H1 (cell line): ENCODE measurements at regions not wholly inside any gene's neighbourhood (a gene's known extent, or its start where the extent isn't known, plus 50 kb on each side); places are given as distances from the start of the nearest gene placed in this dataset.

Experiments used
- CTCF ChIA-PET: fragments of 300-600 bp; sonication (Branson Sonifier 250); formaldehyde crosslinking; loops from one replicate; lab custom pipeline; 2021; ENCODE audit not compliant: partially characterized antibody; lab: Charles Lee
- POLR2A ChIA-PET: fragments of 300-600 bp; sonication (Branson Sonifier 250); formaldehyde crosslinking; loops from one replicate; lab custom pipeline; 2021; ENCODE audit warnings: inconsistent platforms; ENCODE audit not compliant: partially characterized antibody; lab: Charles Lee
- DNase-seq, 2 experiments: peaks; one replicate each; pipeline versions ENCODE4 v3.0.0 to v3.0.0-alpha.2; 2010 to 2022; ENCODE audit warnings: low spot score in 2 of 2, low read depth in 1 of 2, mixed read lengths in 1 of 2
- FAIRE-seq: peaks from 2 replicates; lab custom pipeline; 2011; peaks lifted over from hg19 to GRCh38; lab: Jason Lieb, UNC
- H2AFZ ChIP-seq: 2 replicates; pipeline ENCODE4 v1.8.1; 2012; ENCODE audit warnings: low read length, inconsistent platforms
- H2AK5ac ChIP-seq: 2 replicates; pipeline ENCODE4 v1.6.1; 2013; ENCODE audit warnings: low read depth, low read length
- H2BK120ac ChIP-seq: replicated peaks from 2 replicates; pipeline ENCODE3; 2013; ENCODE audit warnings: low read depth, low read length, inconsistent platforms
- H2BK12ac ChIP-seq: 2 replicates; pipeline ENCODE4 v1.6.1; 2013; ENCODE audit warnings: low read depth, low read length
- H2BK15ac ChIP-seq: 2 replicates; pipeline ENCODE4 v1.6.1; 2013; ENCODE audit warnings: low read length
- H2BK20ac ChIP-seq: 2 replicates; pipeline ENCODE4 v1.6.1; 2013; ENCODE audit warnings: low read length
- H2BK5ac ChIP-seq: 2 replicates; pipeline ENCODE4 v1.6.1; 2013; ENCODE audit warnings: low read depth, low read length
- H3K14ac ChIP-seq: 2 replicates; pipeline ENCODE4 v1.6.1; 2013; ENCODE audit warnings: inconsistent platforms; ENCODE audit not compliant: insufficient read length
- H3K18ac ChIP-seq: 2 replicates; pipeline ENCODE4 v1.6.1; 2013; ENCODE audit warnings: low read length; ENCODE audit errors: extremely low read depth
- H3K23ac ChIP-seq: 2 replicates; pipeline ENCODE4 v1.6.1; 2013; ENCODE audit warnings: inconsistent platforms; ENCODE audit not compliant: insufficient read length
- H3K23me2 ChIP-seq: 2 replicates; pipeline ENCODE4 v1.6.1; 2013; ENCODE audit warnings: low read depth, low read length
- H3K27ac ChIP-seq: 2 replicates; pipeline ENCODE4 v1.6.1; 2011; ENCODE audit warnings: low read depth, low read length, inconsistent platforms
- H3K27me3 ChIP-seq, 4 experiments: replicated peaks in 1 of 4; 1 replicate in 1 of 4; 2 replicates in 3 of 4; pipeline versions ENCODE4 v1.6.1 to v1.8.1; 2011 to 2013; ENCODE audit warnings: low read length in 3 of 4, mild to moderate bottlenecking in 3 of 4, inconsistent platforms in 2 of 4, mixed read lengths in 2 of 4, moderate library complexity in 1 of 4; ENCODE audit not compliant: control insufficient read depth in 3 of 4, insufficient read depth in 3 of 4; ENCODE audit errors: extremely low read depth in 1 of 4
- H3K36me3 ChIP-seq, 4 experiments: 2 replicates each; pipeline versions ENCODE4 v1.6.1 to v1.8.1; 2011 to 2013; ENCODE audit warnings: mild to moderate bottlenecking in 4 of 4, low read length in 3 of 4, moderate library complexity in 2 of 4, control low read depth in 1 of 4, inconsistent platforms in 1 of 4; ENCODE audit not compliant: insufficient read depth in 4 of 4, control insufficient read depth in 2 of 4
- H3K4ac ChIP-seq: replicated peaks from 2 replicates; pipeline ENCODE3; 2013; ENCODE audit warnings: low read length, low read depth, mixed read lengths, inconsistent platforms; ENCODE audit not compliant: insufficient read length
- H3K4me1 ChIP-seq, 4 experiments: replicated peaks in 1 of 4; 1 replicate in 1 of 4; 2 replicates in 3 of 4; pipeline versions ENCODE4 v1.6.1 to v1.8.1; 2011 to 2013; ENCODE audit warnings: low read length in 3 of 4, inconsistent platforms in 2 of 4, mixed read lengths in 1 of 4; ENCODE audit not compliant: insufficient read depth in 4 of 4, control insufficient read depth in 3 of 4
- H3K4me2 ChIP-seq, 2 experiments: 2 replicates each; pipeline versions ENCODE4 v1.6.1 to v1.8.1; 2011 to 2013; ENCODE audit warnings: low read depth in 2 of 2, low read length in 2 of 2, control low read depth in 1 of 2, inconsistent platforms in 1 of 2, mild to moderate bottlenecking in 1 of 2; ENCODE audit not compliant: insufficient read depth in 1 of 2
- H3K4me3 ChIP-seq, 4 experiments: fragments of 200-600, 300-600 bp in 1 of 4; sonication (generic), shearing (Covaris generic), sonication (Bioruptor Twin) in 1 of 4; 2 replicates each; pipeline versions ENCODE4 v1.5.1 to v1.8.1; 2011 to 2016; ENCODE audit warnings: low read length in 4 of 4, low read depth in 3 of 4, control low read depth in 2 of 4, inconsistent platforms in 2 of 4, mild to moderate bottlenecking in 2 of 4, mixed read lengths in 1 of 4, moderate library complexity in 1 of 4; ENCODE audit not compliant: insufficient read depth in 2 of 4; ENCODE audit errors: extremely low read depth in 1 of 4
- H3K56ac ChIP-seq: replicated peaks from 2 replicates; pipeline ENCODE3; 2013; ENCODE audit warnings: low read depth, mild to moderate bottlenecking, mixed read lengths, low read length, inconsistent platforms; ENCODE audit not compliant: insufficient read length
- H3K79me1 ChIP-seq: 2 replicates; pipeline ENCODE4 v1.6.1; 2013; ENCODE audit warnings: low read depth, low read length, control low read depth
- H3K79me2 ChIP-seq, 2 experiments: 2 replicates each; pipeline versions ENCODE4 v1.6.1 to v1.8.1; 2012 to 2013; ENCODE audit warnings: low read length in 2 of 2, mild to moderate bottlenecking in 2 of 2, inconsistent platforms in 1 of 2; ENCODE audit not compliant: insufficient read depth in 2 of 2, control insufficient read depth in 1 of 2
- H3K9ac ChIP-seq, 4 experiments: replicated peaks in 1 of 4; 1 replicate in 1 of 4; 2 replicates in 3 of 4; pipeline versions ENCODE4 v1.6.1 to v1.8.1; 2011 to 2013; ENCODE audit warnings: low read depth in 3 of 4, low read length in 3 of 4, control low read depth in 2 of 4, mild to moderate bottlenecking in 2 of 4, moderate library complexity in 2 of 4, inconsistent platforms in 1 of 4; ENCODE audit errors: extremely low read depth in 1 of 4
- H3K9me3 ChIP-seq, 2 experiments: 2 replicates each; pipeline versions ENCODE4 v1.6.1 to v1.8.1; 2012 to 2013; ENCODE audit warnings: mild to moderate bottlenecking in 2 of 2, moderate library complexity in 2 of 2, control low read depth in 1 of 2, inconsistent platforms in 1 of 2, low read depth in 1 of 2, low read length in 1 of 2, mixed read lengths in 1 of 2; ENCODE audit not compliant: insufficient read depth in 2 of 2
- H4K20me1 ChIP-seq, 2 experiments: replicated peaks in 1 of 2; 2 replicates each; pipeline versions ENCODE3 to v1.8.1; 2011 to 2013; ENCODE audit warnings: inconsistent platforms in 2 of 2, low read length in 2 of 2, mild to moderate bottlenecking in 1 of 2; ENCODE audit not compliant: insufficient read depth in 2 of 2, control insufficient read depth in 1 of 2
- H4K5ac ChIP-seq: 2 replicates; pipeline ENCODE4 v1.6.1; 2013; ENCODE audit warnings: low read length, low read depth, mixed read lengths, inconsistent platforms; ENCODE audit not compliant: insufficient read length
- H4K8ac ChIP-seq: 2 replicates; pipeline ENCODE4 v1.8.0; 2013; ENCODE audit warnings: mild to moderate bottlenecking, moderate library complexity, low read length, inconsistent platforms; ENCODE audit not compliant: insufficient read depth; ENCODE audit errors: extremely low read depth
- H4K91ac ChIP-seq: replicated peaks from 2 replicates; pipeline ENCODE3; 2013; ENCODE audit warnings: low read length, mixed read lengths, inconsistent platforms; ENCODE audit not compliant: insufficient read length
- ATF2 ChIP-seq: IDR thresholded peaks from 2 replicates; pipeline ENCODE4 v1.6.1; 2012; ENCODE audit warnings: low read length, inconsistent platforms
- BRCA1 ChIP-seq: IDR thresholded peaks from 2 replicates; pipeline ENCODE4 v1.6.1; 2012; ENCODE audit warnings: low read depth, low read length, improper control_type of control experiment
- CHD2 ChIP-seq: IDR thresholded peaks from 2 replicates; pipeline ENCODE4 v1.6.1; 2012; ENCODE audit warnings: low read length, improper control_type of control experiment
- EGR1 ChIP-seq: IDR thresholded peaks from 2 replicates; pipeline ENCODE4 v1.6.1; 2011; ENCODE audit warnings: low read depth, low read length, borderline replicate concordance
- PHF8 ChIP-seq: fragments of 200-600 bp; sonication (generic); conservative IDR thresholded peaks from 2 replicates; pipeline ENCODE4 v1.7.1; 2012; ENCODE audit warnings: low read depth, mild to moderate bottlenecking, inconsistent platforms, low read length, moderate library complexity
- TAF7 ChIP-seq: optimal IDR thresholded peaks from 2 replicates; pipeline ENCODE3; 2011; ENCODE audit warnings: low read depth, mild to moderate bottlenecking, inconsistent platforms, low read length, moderate library complexity, borderline replicate concordance
- YY1 ChIP-seq: IDR thresholded peaks from 2 replicates; pipeline ENCODE4 v1.6.1; 2011; ENCODE audit warnings: low read depth, mild to moderate bottlenecking, low read length
- WGBS, 2 experiments: shearing (Covaris generic) in 1 of 2; methylation state at CpG; one replicate each; pipeline versions ENCODE4 v1.1.6 to v1.1.7; 2013 to 2015; ENCODE audit warnings: low lambda C conversion rate in 2 of 2, mixed read lengths in 2 of 2, inconsistent platforms in 1 of 2, low coverage in 1 of 2, missing lambda C conversion rate in 1 of 2; ENCODE audit not compliant: insufficient replicate concordance in 2 of 2, insufficient coverage in 1 of 2, insufficient read length in 1 of 2; ENCODE audit errors: extremely low coverage in 1 of 2, missing lambda C conversion rate in 1 of 2; 5-methylcytosine and 5-hydroxymethylcytosine counted together
- TF ChIP-seq, protein P1 (sequence below): IDR thresholded peaks from 2 replicates; pipeline ENCODE4 v1.6.1; 2012; ENCODE audit warnings: inconsistent platforms

DNA sequence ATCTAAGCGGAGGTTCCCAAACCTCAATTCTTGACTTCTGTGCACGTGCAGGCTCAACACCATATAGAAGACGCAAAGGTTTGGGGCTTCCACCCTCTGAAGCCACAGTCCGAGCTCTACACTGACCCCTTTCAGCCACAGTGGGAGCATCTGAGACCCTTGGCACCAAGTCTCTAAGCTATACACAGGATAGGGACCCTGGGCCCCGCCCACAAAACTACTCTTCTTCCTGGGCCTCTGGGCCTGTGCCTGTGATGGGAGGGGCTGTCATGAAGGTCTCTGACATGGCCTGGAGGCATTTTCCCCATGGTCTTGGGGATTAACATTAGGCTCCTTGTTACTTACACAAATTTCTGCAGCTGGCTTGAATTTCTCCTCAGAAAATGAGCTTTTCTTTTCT lies 1374.1 kb upstream of the NXPH2 start (continued):
- TF ChIP-seq CHD2: no peak

- H3K79me1 ChIP-seq: no peaks in the 10 kb centered on the region
- no peak for DNase-seq
- no peak overlapping the region for H4K5ac ChIP-seq
- no peaks in the 10 kb centered on the region for H4K20me1 ChIP-seq
- H3K23ac ChIP-seq: no peak overlapping the region
- H3K27me3 ChIP-seq: no peaks in the 10 kb centered on the region
- H3K23me2 ChIP-seq: no peaks in the 10 kb centered on the region
- POLR2A ChIA-PET: no interaction called here
- no peak overlapping the region for H3K14ac ChIP-seq
- H3K79me2 ChIP-seq: no peaks in the 10 kb centered on the region
- H3K56ac ChIP-seq: no peak overlapping the region
- CTCF ChIA-PET: interaction anchor here (0.8 kb wide), 1 partner anchor 10 kb away, joined by 3 read pairs; no protein-coding TSS in a partner anchor
- no peak overlapping the region for H3K18ac ChIP-seq
- WGBS, 2 experiments: 92% methylated on average over 2 of the region's 2 CpGs; no CpG with 5 or more reads in 1 of the 2 experiments
- no peak overlapping the region for H4K8ac ChIP-seq
- no peak overlapping the region for H2AK5ac ChIP-seq
- H3K9me3 ChIP-seq: no peaks in the 10 kb centered on the region
- H3K4me3 ChIP-seq: no peak overlapping the region
- no peak overlapping the region for H2BK120ac ChIP-seq
- H3K4ac ChIP-seq: no peak overlapping the region
- H2AFZ ChIP-seq: no peak overlapping the region
- H2BK5ac ChIP-seq: no peak overlapping the region
- H4K91ac ChIP-seq: no peak overlapping the region
- no peak overlapping the region for H2BK12ac ChIP-seq
- H3K4me2 ChIP-seq: no peak overlapping the region
- H3K9ac ChIP-seq: no peak overlapping the region
- no peaks in the 10 kb centered on the region for H3K4me1 ChIP-seq
- FAIRE-seq: no peak
- H2BK20ac ChIP-seq: no peak overlapping the region
- H3K27ac ChIP-seq: no peak overlapping the region
- H2BK15ac ChIP-seq: no peak overlapping the region
- H3K36me3 ChIP-seq: no peaks in the 10 kb centered on the region; a peak in 1 of 8 replicates
- TF ChIP-seq YY1: no peak
- TF ChIP-seq TAF7: no peak
- TF ChIP-seq ATF2: no peak
- TF ChIP-seq, protein P1, sequence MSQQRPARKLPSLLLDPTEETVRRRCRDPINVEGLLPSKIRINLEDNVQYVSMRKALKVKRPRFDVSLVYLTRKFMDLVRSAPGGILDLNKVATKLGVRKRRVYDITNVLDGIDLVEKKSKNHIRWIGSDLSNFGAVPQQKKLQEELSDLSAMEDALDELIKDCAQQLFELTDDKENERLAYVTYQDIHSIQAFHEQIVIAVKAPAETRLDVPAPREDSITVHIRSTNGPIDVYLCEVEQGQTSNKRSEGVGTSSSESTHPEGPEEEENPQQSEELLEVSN: no peak
- no peak for TF ChIP-seq BRCA1
- TF ChIP-seq PHF8: no peak
- no peak for TF ChIP-seq CHD2
- TF ChIP-seq EGR1: no peak
Measured at GRCh38 chr2:140144611-140145010, 1364.4 kb upstream of the NXPH2 start.
